ENCODE measurements at regions not wholly inside any gene's neighbourhood (a gene's known extent, or its start where the extent isn't known, plus 50 kb on each side); places are given as distances from the start of the nearest gene placed in this dataset.

DNA sequence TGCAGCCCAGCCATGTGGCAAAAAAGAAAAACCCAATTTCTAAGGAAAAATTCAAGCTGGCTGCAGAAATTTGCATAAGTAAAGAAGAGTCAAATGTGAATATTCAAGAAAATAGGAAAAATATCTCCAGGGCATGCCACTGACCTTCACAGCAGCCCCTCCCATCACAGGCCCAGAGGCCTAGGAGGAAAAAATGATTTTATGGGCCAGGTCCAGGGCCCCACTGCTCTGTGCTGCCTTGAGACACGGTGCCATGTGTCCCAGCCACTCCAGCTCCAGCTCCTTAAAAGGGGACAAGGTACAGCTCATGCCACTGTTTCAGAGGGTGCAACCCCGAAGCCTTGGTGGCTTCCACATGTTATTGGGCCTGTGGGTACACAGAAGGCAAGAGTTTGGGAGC is 182.7 kb upstream of the FGF16 start:
- Histone ChIP-seq H3K9ac (ENCODE audit: extremely low read depth, insufficient read length, low read length) (no peak overlapping the region), H4K20me1 (ENCODE audit: control insufficient read depth, insufficient read depth, insufficient read length) (no peaks in the 10 kb centered on the region), H3K79me2 (ENCODE audit: insufficient read depth, low read length) (no peaks in the 10 kb centered on the region), H2AFZ (ENCODE audit: low read length) (no peak overlapping the region), H4K91ac (ENCODE audit: insufficient read length, low read depth, low read length) (no peak overlapping the region), H3K23me2 (ENCODE audit: insufficient read length, low read depth, low read length, poor library complexity, severe bottlenecking) (no peaks in the 10 kb centered on the region), H3K4ac (ENCODE audit: low read depth, low read length) (no peak overlapping the region), H3K18ac (ENCODE audit: insufficient read length, low read depth, low read length) (no peak overlapping the region), H3K14ac (ENCODE audit: insufficient read depth, low read length) (no peak overlapping the region), H4K5ac (ENCODE audit: insufficient read length, low read depth, low read length) (no peak overlapping the region), H2BK15ac (ENCODE audit: low read depth, low read length) (no peak overlapping the region), H3K23ac (ENCODE audit: insufficient read length, low read depth, low read length) (no peak overlapping the region), H2BK5ac (ENCODE audit: insufficient read length, low read length) (no peak overlapping the region), H2BK120ac (ENCODE audit: low read depth, low read length, poor library complexity, severe bottlenecking) (no peak overlapping the region), H4K8ac (replicated peaks; ENCODE audit: insufficient read length, low read depth, low read length) (no peak overlapping the region), H2AK5ac (ENCODE audit: insufficient read length, low read length) (no peak overlapping the region), H3T11ph (ENCODE audit: low read length) (no peak overlapping the region), H3K4me2 (ENCODE audit: insufficient read depth, insufficient read length, low read length) (no peak overlapping the region), H2BK20ac (ENCODE audit: low read depth, low read length, poor library complexity, severe bottlenecking) (no peak overlapping the region), H2BK12ac (ENCODE audit: insufficient read length, low read depth, low read length) (no peak overlapping the region), H3K9me3 (ENCODE audit: control insufficient read depth, low read depth, low read length) (peaks cover 55% of the 10 kb centered on the region), H3K79me1 (ENCODE audit: insufficient read depth, low read depth, low read length, poor library complexity, severe bottlenecking) (no peaks in the 10 kb centered on the region), H3K27me3 (ENCODE audit: insufficient read depth, low read length) (no peaks in the 10 kb centered on the region), H3K56ac (ENCODE audit: insufficient read length, low read depth, low read length) (no peak overlapping the region), H3K4me1 (ENCODE audit: insufficient read depth, low read length) (no peaks in the 10 kb centered on the region), H3K27ac (ENCODE audit: insufficient read length, low read depth, low read length) (no peak overlapping the region)
- Mint-ChIP-seq H3K9me3 (peaks cover 93 to 95% of the 10 kb centered on the region in 2 experiments), H3K4me3 (no peak overlapping the region), H3K4me1 (no peaks in the 10 kb centered on the region), H3K27ac (no peak overlapping the region), H3K27me3 (ENCODE audit: low read depth) (peaks cover 4% of the 10 kb centered on the region), H3K36me3 (ENCODE audit: insufficient read depth in 1 of 3, low read depth in 3 of 3) (peaks cover 8 to 46% (median 12%) of the 10 kb centered on the region in 3 experiments)
- WGBS (ENCODE audit: extremely low coverage, insufficient read length, low lambda C conversion rate), result no CpG with 5 or more reads among the region's 2 CpGs
- DNase-seq, result no peak
- no peak for TF ChIP-seq CTCF (conservative IDR thresholded peaks at IDR 0.05)

Measured in H9 (cell line).